ENCODE measurements at regions not wholly inside any gene's neighbourhood (a gene's known extent, or its start where the extent isn't known, plus 50 kb on each side); places are given as distances from the start of the nearest gene placed in this dataset.
"Not testable (repeated sequence)": the region's sequence is repeated elsewhere in the genome, so short reads cannot be mapped to it uniquely, and the experiment has no call there.

DNA sequence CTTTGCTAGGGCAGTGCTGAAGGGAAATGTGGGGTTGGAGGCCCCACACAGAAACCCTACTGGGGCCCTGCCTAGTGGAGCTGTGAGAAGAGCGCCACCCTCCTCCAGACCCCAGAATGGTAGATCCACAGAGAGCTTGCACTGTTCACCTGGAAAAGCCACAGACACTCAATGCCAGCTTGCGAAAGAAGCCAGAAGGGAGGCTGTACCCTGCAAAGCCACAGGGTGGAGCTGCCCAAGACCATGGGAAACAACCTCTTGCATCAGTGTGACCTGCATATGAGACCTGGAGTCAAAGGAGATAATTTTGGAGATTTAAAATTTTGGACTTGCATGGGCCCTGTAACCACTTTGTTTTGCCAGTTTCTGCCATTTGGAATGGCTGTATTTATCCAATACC, 615.4 kb upstream of the MIR17HG start:
- DNase-seq (ENCODE audit: low read depth), result no peak

DNA sequence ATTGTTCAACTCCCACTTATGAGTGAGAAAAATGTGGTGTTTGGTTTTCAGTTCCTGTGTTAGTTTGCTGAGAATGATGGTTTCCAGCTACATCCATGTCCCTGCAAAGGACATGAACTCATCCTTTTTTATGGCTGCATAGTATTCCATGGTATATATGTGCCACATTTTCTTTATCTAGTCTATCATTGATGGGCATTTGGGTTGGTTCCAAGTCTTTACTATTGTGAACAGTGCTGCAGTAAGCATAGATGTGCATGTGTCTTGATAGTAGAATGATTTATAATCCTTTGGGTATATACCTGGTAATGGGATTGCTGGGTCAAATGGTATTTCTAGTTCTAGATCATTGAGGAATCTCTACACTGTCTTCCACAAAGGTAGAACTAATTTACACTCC, 613.0 kb upstream of the MIR17HG start:
- not testable (repeated sequence) for DNase-seq (ENCODE audit: low read depth)

GRCh38 chr13:90738881-90739280, 608.6 kb upstream of the MIR17HG start:
- DNase-seq (ENCODE audit: low read depth), result no peak

DNA sequence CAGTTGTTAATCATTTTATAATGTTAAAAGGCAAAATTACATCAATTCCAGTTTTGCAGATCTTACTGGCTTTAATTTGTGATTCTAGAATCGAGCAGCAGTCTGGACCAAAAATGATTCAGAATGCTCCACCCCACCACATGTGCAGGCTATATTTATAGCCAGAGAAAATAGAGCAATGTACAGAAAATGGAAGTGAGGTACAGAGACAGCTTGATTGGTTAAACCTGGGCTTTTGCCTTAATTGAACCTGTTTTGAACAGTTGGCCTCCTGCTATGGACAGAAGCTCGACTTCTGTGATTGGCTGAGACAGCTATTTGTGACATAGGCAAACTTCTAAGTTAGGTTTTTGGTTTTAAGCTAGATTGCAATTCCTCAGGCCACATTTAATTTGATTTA, 607.4 kb upstream of the MIR17HG start:
- no peak for DNase-seq (ENCODE audit: low read depth)

DNA sequence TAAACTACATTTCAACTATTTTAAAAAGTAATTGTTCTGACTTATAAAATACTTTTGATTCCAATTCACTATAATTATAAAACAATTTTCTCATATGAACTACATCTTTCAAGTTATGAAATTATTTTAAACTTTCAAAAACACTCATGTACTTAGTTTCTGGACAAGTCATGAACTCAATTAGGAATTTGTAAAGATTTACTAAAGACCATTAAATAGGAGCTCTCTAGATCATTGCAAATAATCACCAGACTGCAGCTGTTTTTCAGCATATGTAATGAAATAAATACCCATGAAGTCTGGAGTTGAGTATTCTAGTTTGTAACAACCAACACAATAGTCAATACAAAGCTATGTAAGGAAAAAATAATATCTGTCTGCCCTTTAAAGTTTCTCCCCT, 605.1 kb upstream of the MIR17HG start:
- DNase-seq (ENCODE audit: low read depth), result no peak

- DNase-seq (ENCODE audit: low read depth), result no peak
These were observed 601.3 kb upstream of the MIR17HG start for GRCh38 chr13:90746230-90746629.

DNA sequence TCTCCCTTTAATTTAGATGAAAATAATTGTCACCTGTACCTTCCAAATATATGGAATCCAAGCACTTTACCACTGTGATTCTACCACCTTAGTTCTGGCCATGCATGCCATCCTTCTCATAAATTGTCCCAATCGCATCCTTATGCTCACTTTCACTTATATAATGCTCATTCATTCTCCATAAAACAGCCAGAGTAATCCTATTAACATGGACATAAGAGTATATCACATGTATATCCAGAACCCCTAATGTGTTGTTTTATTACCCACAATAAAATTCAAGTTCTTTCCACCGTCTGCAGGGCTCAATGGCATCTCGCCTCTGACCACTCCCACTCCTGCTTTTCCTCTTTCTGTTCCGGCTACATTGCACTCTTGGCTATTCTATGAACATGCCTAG, 597.5 kb upstream of the MIR17HG start:
- no peak for DNase-seq (ENCODE audit: low read depth)

DNA sequence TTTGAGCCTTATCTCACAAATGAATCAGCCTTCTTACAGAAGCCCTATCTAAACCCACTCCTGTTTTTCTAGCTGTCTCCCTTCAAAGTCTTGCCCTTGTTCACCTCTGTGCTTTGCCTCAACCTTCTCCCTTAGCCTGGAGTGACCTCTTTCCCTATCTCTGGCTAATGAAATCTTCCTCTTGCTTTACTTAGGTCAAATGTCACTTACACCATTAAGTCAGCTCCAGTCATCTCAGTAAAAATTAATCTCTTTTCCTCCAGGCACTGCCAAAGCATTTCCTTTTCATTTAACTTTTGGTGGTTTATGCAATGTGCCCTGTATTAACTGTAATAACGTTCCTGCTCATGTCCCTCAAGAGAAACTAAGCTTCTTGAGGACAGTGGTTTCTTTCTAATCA, 596.5 kb upstream of the MIR17HG start:
- peak; percentile 7 for DNase-seq (ENCODE audit: low read depth)

DNA sequence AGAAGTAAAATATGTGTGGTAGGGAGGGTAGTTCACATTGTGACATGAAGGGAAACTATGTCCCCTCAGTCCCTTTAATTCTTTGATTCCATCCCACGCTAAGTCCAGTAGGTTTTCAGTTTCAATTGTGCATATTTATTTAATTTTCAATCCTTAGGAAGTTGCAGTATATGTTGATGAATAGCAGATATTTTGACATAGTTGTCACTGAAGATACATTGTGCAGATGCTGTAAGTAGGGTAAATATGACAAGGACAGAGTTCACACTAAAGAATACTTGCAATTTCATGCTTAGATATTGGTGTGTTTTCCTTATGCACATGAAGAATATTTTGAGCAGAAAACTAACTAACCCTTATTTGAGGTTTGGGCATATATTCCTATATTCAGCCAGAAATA, 595.4 kb upstream of the MIR17HG start:
- no peak for DNase-seq (ENCODE audit: low read depth)

GRCh38 chr13:90757127-90757680, 590.3 kb upstream of the MIR17HG start:
- DNase-seq (ENCODE audit: low read depth), result no peak

DNA sequence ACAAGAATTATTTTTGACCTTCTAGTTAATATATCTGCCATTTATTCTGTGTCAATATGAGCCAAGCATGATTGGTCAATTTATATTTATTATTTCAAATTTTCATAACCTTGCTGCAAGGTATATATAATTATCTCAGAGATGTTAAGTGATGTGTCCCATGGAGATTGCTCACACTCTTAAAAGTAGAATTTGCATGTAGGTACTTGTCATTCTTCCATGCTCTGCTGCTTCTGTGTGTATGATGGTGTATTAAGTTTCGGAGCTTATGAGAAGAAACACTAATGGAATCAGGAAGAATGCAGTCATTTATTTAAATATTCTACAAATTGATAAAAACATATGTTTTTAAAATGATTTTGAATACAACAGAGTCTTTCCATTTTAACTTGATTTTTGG, 586.8 kb upstream of the MIR17HG start:
- no peak for DNase-seq (ENCODE audit: low read depth)

DNA sequence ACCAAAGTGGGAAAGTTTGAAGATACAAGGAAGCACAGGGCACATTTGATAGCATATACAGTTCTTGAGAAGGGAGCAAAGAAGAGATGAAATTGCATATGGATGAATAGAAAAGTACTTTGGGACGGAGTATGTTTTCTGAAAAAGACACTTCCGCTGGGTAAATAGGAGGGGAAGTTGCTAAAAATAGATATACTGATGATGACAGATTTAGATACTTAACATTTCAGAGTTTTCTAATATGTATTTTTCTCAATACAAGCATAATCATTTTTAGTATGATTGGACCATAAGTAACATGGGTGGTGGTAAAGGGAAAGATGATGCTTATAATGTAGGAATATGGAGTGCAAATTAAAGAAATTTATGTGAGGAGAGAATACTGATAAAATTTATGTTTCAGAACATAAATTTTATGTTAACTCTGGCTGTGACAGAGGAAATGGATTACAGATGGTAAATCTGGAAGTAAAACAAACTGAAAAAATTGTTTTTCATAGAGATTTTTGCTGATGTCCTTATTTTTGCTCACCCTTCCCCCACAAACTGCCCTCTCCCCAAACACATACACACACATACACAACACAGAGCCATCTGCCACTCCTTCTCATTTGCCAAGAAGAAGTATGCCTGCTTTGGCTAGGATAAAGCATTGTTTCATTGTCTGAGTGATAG, 583.9 kb upstream of the MIR17HG start:
- DNase-seq (ENCODE audit: low read depth), result no peak

DNA sequence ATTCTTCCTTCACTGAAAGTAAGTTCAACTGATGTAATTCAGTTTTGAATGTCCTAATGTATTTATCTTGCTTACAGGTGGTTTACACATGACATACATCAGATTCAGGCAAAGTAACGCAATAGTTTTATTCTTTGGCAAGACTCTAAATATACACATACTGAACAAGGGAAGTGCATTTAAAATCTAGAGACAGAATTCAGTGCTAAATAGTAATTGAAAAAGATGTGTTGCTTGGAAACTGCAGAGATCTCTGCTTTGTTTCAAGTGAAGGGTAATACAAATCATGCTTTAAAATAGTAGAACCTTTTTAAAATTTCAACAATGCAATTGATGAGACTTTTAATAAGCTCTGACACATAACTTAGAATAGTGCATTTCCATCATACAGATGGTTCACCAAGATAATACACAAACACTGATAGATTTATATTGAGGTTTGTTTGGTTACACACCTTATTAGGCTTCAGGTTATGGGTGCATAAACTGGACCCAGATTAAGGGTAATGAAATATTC, 581.0 kb upstream of the MIR17HG start:
- no peak for DNase-seq (ENCODE audit: low read depth)

GRCh38 chr13:90768116-90768515, 579.4 kb upstream of the MIR17HG start:
- DNase-seq (ENCODE audit: low read depth), result no peak

DNA sequence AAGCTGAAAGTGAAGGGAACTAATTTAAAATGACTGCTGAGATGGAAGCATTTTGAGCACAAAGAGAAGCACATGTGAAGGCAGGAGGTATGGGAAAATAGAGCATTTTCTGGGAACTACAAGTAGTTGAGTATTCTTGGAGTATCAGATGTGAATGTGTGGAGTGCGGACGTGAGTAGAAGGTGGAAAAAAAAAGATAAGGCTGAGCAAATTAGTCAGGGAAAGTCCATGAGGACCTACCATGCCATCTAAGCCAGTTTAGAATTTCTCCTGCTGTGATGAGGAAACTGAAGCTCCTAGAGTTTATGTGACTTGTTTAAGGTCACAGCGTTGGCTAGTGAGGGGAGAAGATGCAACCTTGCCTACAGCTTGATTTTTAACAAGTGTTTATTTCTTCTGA, 578.1 kb upstream of the MIR17HG start:
- DNase-seq (ENCODE audit: low read depth), result no peak

- DNase-seq (ENCODE audit: low read depth), result no peak
These were observed 577.2 kb upstream of the MIR17HG start for GRCh38 chr13:90770334-90770733.

GRCh38 chr13:90773681-90774080, 573.8 kb upstream of the MIR17HG start:
- DNase-seq (ENCODE audit: low read depth), result no peak

DNA sequence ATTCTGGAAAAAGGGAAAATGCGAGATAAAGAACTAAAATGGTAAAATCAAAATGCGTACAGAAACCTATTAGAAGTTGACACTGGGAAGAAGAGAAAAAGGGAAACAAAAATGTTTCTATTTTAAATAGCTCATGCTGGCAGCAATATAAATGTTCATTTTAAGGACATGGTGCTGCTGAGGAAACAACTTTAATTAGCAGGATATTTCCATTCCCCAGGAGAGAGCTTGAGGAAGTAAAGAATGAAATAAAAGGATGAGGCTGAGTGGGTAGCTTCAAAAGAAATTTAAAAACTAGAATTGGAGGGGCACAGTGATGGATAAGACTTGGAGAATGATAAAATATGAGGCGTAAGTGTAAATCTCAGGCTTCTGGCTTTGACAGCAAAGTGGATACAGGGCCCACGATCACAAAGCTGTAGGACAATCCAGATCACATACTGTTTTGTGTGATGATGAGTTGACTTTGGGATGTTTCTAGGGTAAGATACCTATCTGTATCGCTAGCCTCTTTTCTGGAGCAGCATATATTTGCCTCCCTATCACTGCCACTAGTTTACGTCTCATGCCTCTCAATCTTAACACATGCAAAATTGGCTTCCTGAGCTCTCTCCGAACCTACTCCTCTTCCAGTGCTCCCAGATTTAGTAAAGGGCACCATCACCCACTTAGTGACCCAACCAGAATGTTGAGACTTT, 571.3 kb upstream of the MIR17HG start:
- no peak for DNase-seq (ENCODE audit: low read depth)

- DNase-seq (ENCODE audit: low read depth), result no peak
These were observed 564.2 kb upstream of the MIR17HG start for GRCh38 chr13:90783273-90783672.

- no peak for DNase-seq (ENCODE audit: low read depth)
These were observed 560.5 kb upstream of the MIR17HG start for GRCh38 chr13:90787007-90787406.

DNA sequence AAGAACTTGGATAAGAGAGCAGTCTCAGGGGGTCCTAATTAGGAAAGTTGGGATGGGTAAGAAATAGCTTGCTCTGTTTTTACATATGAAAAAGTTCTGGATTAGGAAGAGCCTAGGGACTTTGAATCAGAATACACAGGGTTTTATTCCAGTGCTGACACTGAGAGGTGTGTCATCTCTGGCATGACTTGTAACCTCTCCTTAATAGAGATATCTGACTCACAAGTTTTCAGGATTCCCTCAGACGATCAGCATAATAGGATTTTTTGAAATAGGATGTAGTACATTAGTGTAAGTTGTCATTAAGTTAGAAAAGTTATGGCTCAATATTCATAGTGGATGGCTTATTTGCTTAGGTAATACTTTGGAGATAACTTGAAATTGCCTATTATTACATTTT, 555.2 kb upstream of the MIR17HG start:
- DNase-seq (ENCODE audit: low read depth), result no peak

GRCh38 chr13:90793261-90793820, 554.1 kb upstream of the MIR17HG start:
- no peak for DNase-seq (ENCODE audit: low read depth)

GRCh38 chr13:90796474-90796873, 551.0 kb upstream of the MIR17HG start:
- no peak for DNase-seq (ENCODE audit: low read depth)

All from CMK (cell line).